HCT116 (cell line): ENCODE measurements at regions not wholly inside any gene's neighbourhood (a gene's known extent, or its start where the extent isn't known, plus 50 kb on each side); places are given as distances from the start of the nearest gene placed in this dataset.

Source experiments
- ATAC-seq: fragments of 200-7000 bp; cut with Tn5 transposase; 2 replicates; pipeline ENCODE4 v1.9.1; 2020; ENCODE audit warnings: mild to moderate bottlenecking, moderate library complexity
- BruUV-seq: library from RNA; stranded (reverse); fragments of 400-500 nt; replicated peaks from 2 replicates; lab custom pipeline; 2021; lab: Mats Ljungman, UMichigan
- CTCF ChIA-PET: fragments of 300-600 bp; sonication (Branson Sonifier 250); formaldehyde crosslinking; loops from one replicate; lab custom pipeline; 2021; ENCODE audit warnings: antibody characterized with exemption; lab: Charles Lee
- POLR2A ChIA-PET: fragments of 300-600, 350-600 bp; sonication (Branson Sonifier 250); formaldehyde crosslinking; loops from one replicate; lab custom pipeline; 2021; ENCODE audit warnings: antibody characterized with exemption; lab: Charles Lee
- RAD21 ChIA-PET, 2 experiments: fragments of 300-600 bp; sonication (Branson Sonifier 250); formaldehyde crosslinking; loops; one replicate each; lab custom pipeline; 2023; ENCODE audit warnings: low total read pairs in 2 of 2; ENCODE audit not compliant: uncharacterized antibody in 2 of 2, unreplicated experiment in 2 of 2, low non-redundant PET in 1 of 2; lab: Charles Lee
- DNase-seq: peaks from one replicate; pipeline ENCODE4 v3.0.0-alpha.2; 2010; ENCODE audit warnings: low read depth, low spot score
- H2AFZ ChIP-seq: fragments of 200-600 bp; shearing (Covaris generic), sonication (generic); 2 replicates; pipeline ENCODE4 v1.6.1; 2017; ENCODE audit warnings: low read depth, mixed run types, mixed read lengths, antibody characterized with exemption, low read length; ENCODE audit not compliant: poor library complexity, severe bottlenecking
- H3K27ac ChIP-seq: 2 replicates; pipeline ENCODE4 v1.5.1; 2012; ENCODE audit warnings: low read depth, low read length
- H3K27me3 ChIP-seq: fragments of 200-600 bp; sonication (generic); 2 replicates; pipeline ENCODE4 v1.6.1; 2016; ENCODE audit warnings: mixed run types, low read length, mixed read lengths; ENCODE audit not compliant: insufficient read depth
- H3K36me3 ChIP-seq, 2 experiments: fragments of 200-500 bp in 1 of 2; fragments of 200-600 bp in 1 of 2; sonication (Bioruptor generic) in 1 of 2; sonication (generic) in 1 of 2; 2 replicates each; pipeline versions ENCODE4 v1.5.1 to v1.6.1; 2014 to 2016; ENCODE audit warnings: low read length in 2 of 2, inconsistent platforms in 1 of 2, mixed read lengths in 1 of 2, mixed run types in 1 of 2; ENCODE audit not compliant: insufficient read depth in 2 of 2, control insufficient read depth in 1 of 2
- H3K4me1 ChIP-seq, 2 experiments: fragments of 200-600 bp in 1 of 2; sonication (generic) in 1 of 2; 2 replicates each; pipeline versions ENCODE4 v1.5.1 to v1.6.1; 2012 to 2017; ENCODE audit warnings: low read length in 2 of 2, inconsistent platforms in 1 of 2, mild to moderate bottlenecking in 1 of 2, mixed read lengths in 1 of 2, mixed run types in 1 of 2, moderate library complexity in 1 of 2; ENCODE audit not compliant: insufficient read depth in 2 of 2, control insufficient read depth in 1 of 2
- H3K4me2 ChIP-seq: fragments of 200-600 bp; sonication (generic); 2 replicates; pipeline ENCODE4 v1.6.1; 2017; ENCODE audit warnings: mixed run types, low read length, mixed read lengths
- H3K4me3 ChIP-seq, 2 experiments: fragments of 200-600 bp in 1 of 2; sonication (generic) in 1 of 2; replicated peaks in 1 of 2; 2 replicates each; pipeline ENCODE4 v1.5.1; 2011 to 2016; ENCODE audit warnings: low read length in 2 of 2, control low read depth in 1 of 2, low read depth in 1 of 2, mild to moderate bottlenecking in 1 of 2, mixed read lengths in 1 of 2, mixed run types in 1 of 2
- H3K79me2 ChIP-seq: fragments of 200-600 bp; sonication (generic); 2 replicates; pipeline ENCODE4 v1.6.1; 2017; ENCODE audit warnings: mild to moderate bottlenecking, mixed run types, low read length, moderate library complexity, mixed read lengths; ENCODE audit not compliant: insufficient read depth
- H3K9ac ChIP-seq: fragments of 200-600 bp; sonication (generic); 2 replicates; pipeline ENCODE4 v1.6.1; 2016; ENCODE audit warnings: low read length, mixed read lengths
- H3K9me2 ChIP-seq: fragments of 200-600 bp; sonication (generic), shearing (Covaris generic); 2 replicates; pipeline ENCODE4 v1.6.1; 2017; ENCODE audit warnings: mixed run types, mild to moderate bottlenecking, moderate library complexity; ENCODE audit not compliant: insufficient read depth
- H3K9me3 ChIP-seq, 2 experiments: fragments of 200-500 bp in 1 of 2; fragments of 200-600 bp in 1 of 2; sonication (Bioruptor generic) in 1 of 2; sonication (generic) in 1 of 2; 2 replicates each; pipeline ENCODE4 v1.6.1; 2014 to 2017; ENCODE audit warnings: low read length in 2 of 2, mixed read lengths in 2 of 2, inconsistent platforms in 1 of 2, low read depth in 1 of 2, mild to moderate bottlenecking in 1 of 2, mixed run types in 1 of 2, moderate library complexity in 1 of 2; ENCODE audit not compliant: control insufficient read depth in 1 of 2, insufficient read depth in 1 of 2
- H4K20me1 ChIP-seq: fragments of 200-600 bp; sonication (generic), shearing (Covaris generic); 2 replicates; pipeline ENCODE4 v1.6.1; 2017; ENCODE audit warnings: mixed run types, mild to moderate bottlenecking, moderate library complexity; ENCODE audit not compliant: insufficient read depth
- CTCF ChIP-seq, 3 experiments: fragments of 200-600 bp in 1 of 3; sonication (generic) in 1 of 3; IDR thresholded peaks in 2 of 3; conservative IDR thresholded peaks in 1 of 3; 2 replicates each; pipeline ENCODE4 v1.5.1; 2012 to 2017; ENCODE audit warnings: low read depth in 2 of 3, low read length in 2 of 3, antibody characterized with exemption in 1 of 3, borderline replicate concordance in 1 of 3, control low read depth in 1 of 3, mild to moderate bottlenecking in 1 of 3, mixed read lengths in 1 of 3, mixed run types in 1 of 3, moderate library complexity in 1 of 3; ENCODE audit not compliant: insufficient read depth in 1 of 3
- ZBTB33 ChIP-seq: IDR thresholded peaks from 2 replicates; pipeline ENCODE4 v1.6.1; 2011; ENCODE audit warnings: mild to moderate bottlenecking, low read length, moderate library complexity; ENCODE audit not compliant: insufficient replicate concordance; ENCODE audit errors: extremely low read depth
- intact Hi-C: fragments of 100-400 bp; cut with micrococcal nuclease; formaldehyde crosslinking; loops from 2 replicates; pipeline ENCODE4 v1.10.0; 2022

GRCh38 chr2:177056481-177056929 is 156.1 kb upstream of the HNRNPA3 start:
- no peak overlapping the region for H3K27ac ChIP-seq
- peak; percentile 77 for ATAC-seq

More at GRCh38 chr2:177056481-177056929, 156.1 kb upstream of the HNRNPA3 start:
- Histone ChIP-seq H3K9me2 (no peaks in the 10 kb centered on the region), H3K79me2 (no peaks in the 10 kb centered on the region), H3K4me1 (no peaks in the 10 kb centered on the region), H3K4me2 (no peak overlapping the region), H4K20me1 (no peaks in the 10 kb centered on the region), H3K27me3 (peaks cover 23% of the 10 kb centered on the region), H3K9ac (no peak overlapping the region), H3K9me3 (no peaks in the 10 kb centered on the region), H3K36me3 (no peaks in the 10 kb centered on the region), H3K4me3 (no peak overlapping the region), H2AFZ (peak overlapping the region; percentile 69)
- no TSS peak for BruUV-seq
- intact Hi-C loops: no loop called here
- DNase-seq: peak; percentile 4
- ChIA-PET POLR2A (no interaction called here), RAD21 (no interaction called here), CTCF (no interaction called here)
- peak in 2 of 3 experiments; percentile 43 to 48; a peak in 4 of 6 replicates for TF ChIP-seq CTCF (IDR thresholded peaks at IDR 0.05 in 2 of 3, conservative IDR thresholded peaks at IDR 0.05 in 1 of 3; ENCODE audit: borderline replicate concordance in 1 of 3, insufficient read depth in 1 of 3, low read depth in 2 of 3, low read length in 2 of 3)
- no peak for TF ChIP-seq ZBTB33
